Caco-2 (cell line): ENCODE measurements at regions not wholly inside any gene's neighbourhood (a gene's known extent, or its start where the extent isn't known, plus 50 kb on each side); places are given as distances from the start of the nearest gene placed in this dataset.

ENCODE experiments used
- BruUV-seq: library from RNA; stranded (reverse); fragments of 400-500 nt; replicated peaks from 2 replicates; lab custom pipeline; 2021; lab: Mats Ljungman, UMichigan
- CTCF ChIA-PET: fragments of 300-600 bp; sonication (Branson Sonifier 250); formaldehyde crosslinking; loops from one replicate; lab custom pipeline; 2022; ENCODE audit warnings: antibody characterized with exemption; lab: Charles Lee
- POLR2A ChIA-PET: fragments of 300-600 bp; sonication (Branson Sonifier 250); formaldehyde crosslinking; loops from one replicate; lab custom pipeline; 2022; ENCODE audit warnings: antibody characterized with exemption; lab: Charles Lee
- DNase-seq, 2 experiments: peaks; one replicate each; pipeline versions ENCODE4 v3.0.0 to v3.0.0-alpha.2; 2020 to 2022
- H3K27me3 ChIP-seq: replicated peaks from 2 replicates; pipeline ENCODE4 v1.6.0; 2011; ENCODE audit warnings: low read length; ENCODE audit not compliant: control insufficient read depth, insufficient read depth
- H3K36me3 ChIP-seq: 2 replicates; pipeline ENCODE4 v1.5.1; 2011; ENCODE audit warnings: low read length; ENCODE audit not compliant: control insufficient read depth, insufficient read depth
- H3K4me1 ChIP-seq: fragments of 250-450 bp; sonication (Bioruptor Pico); 2 replicates; pipeline ENCODE4 v1.5.1; 2020; ENCODE audit warnings: mild to moderate bottlenecking
- H3K4me3 ChIP-seq: 2 replicates; pipeline ENCODE4 v1.5.1; 2011; ENCODE audit warnings: low read depth, mild to moderate bottlenecking, control low read depth, low read length
- H3K9me3 ChIP-seq: fragments of 250-450 bp; sonication (Bioruptor Pico); 2 replicates; pipeline ENCODE4 v1.5.1; 2020; ENCODE audit warnings: mild to moderate bottlenecking, moderate library complexity
- H3K27ac Mint-ChIP-seq: one replicate; pipeline ENCODE4 v1.8.0; 2022; ENCODE audit warnings: mixed read lengths; ENCODE audit not compliant: unreplicated experiment
- H3K27me3 Mint-ChIP-seq: one replicate; pipeline ENCODE4 v1.8.0; 2022; ENCODE audit warnings: mixed read lengths; ENCODE audit not compliant: insufficient read depth, unreplicated experiment
- H3K36me3 Mint-ChIP-seq: one replicate; pipeline ENCODE4 v1.8.0; 2022; ENCODE audit warnings: mild to moderate bottlenecking, mixed read lengths; ENCODE audit not compliant: insufficient read depth, unreplicated experiment
- H3K4me1 Mint-ChIP-seq: one replicate; pipeline ENCODE4 v1.8.0; 2022; ENCODE audit warnings: low read depth, mixed read lengths; ENCODE audit not compliant: unreplicated experiment
- H3K4me3 Mint-ChIP-seq: one replicate; pipeline ENCODE4 v1.8.0; 2022; ENCODE audit warnings: mild to moderate bottlenecking, moderate library complexity, mixed read lengths; ENCODE audit not compliant: unreplicated experiment
- H3K9me3 Mint-ChIP-seq: one replicate; pipeline ENCODE4 v1.8.0; 2022; ENCODE audit warnings: mixed read lengths; ENCODE audit not compliant: unreplicated experiment
- intact Hi-C: fragments of 100-400 bp; cut with micrococcal nuclease; formaldehyde crosslinking; loops from one replicate; pipeline ENCODE4 v1.10.0; 2022; ENCODE audit not compliant: unreplicated experiment
- TF ChIP-seq, protein P1 (sequence below), 2 experiments: fragments of 200-600 bp in 1 of 2; IDR thresholded peaks; 1 replicate in 1 of 2; 2 replicates in 1 of 2; pipeline versions ENCODE4 v1.5.1 to v1.8.0; 2011 to 2022; ENCODE audit warnings: antibody characterized with exemption in 1 of 2, control low read depth in 1 of 2, inconsistent platforms in 1 of 2, low read depth in 1 of 2, low read length in 1 of 2, mild to moderate bottlenecking in 1 of 2, moderate library complexity in 1 of 2; ENCODE audit not compliant: insufficient read depth in 1 of 2, severe bottlenecking in 1 of 2, unreplicated experiment in 1 of 2

DNA sequence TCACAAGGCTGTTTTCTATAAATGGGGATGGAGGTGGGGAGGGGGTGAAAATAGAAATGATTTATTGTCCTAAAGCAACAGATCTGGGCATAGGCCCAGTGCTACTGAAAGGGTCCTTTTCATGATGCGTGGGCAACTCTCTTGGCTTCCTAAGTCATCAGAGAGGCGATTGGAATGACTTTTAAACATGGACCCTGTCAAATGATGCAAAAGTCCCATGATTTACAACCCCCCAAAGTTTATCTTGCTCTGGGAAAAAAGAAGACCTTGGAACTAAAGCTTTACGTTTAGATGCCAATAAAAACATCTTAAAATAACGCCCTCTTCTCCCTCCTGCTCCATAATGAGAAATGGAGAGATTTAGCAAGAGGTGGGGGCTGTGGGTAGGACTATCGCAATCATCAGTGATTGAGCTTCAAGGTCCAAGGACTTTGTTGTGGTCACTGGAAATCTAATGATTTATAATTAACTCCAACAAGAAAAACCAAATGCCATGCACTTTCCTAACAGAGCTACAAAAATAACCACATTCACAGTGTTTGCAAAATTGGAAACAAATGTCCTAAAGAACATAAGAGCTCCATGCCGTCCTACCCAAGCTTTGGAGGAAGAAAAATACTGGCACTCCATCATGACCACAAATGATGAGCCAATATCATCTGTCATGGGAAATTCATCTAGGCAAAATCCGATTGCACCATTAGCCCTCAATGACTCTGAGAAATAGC is 167.5 kb upstream of the CLINT1 start:
- TF ChIP-seq, protein P1, sequence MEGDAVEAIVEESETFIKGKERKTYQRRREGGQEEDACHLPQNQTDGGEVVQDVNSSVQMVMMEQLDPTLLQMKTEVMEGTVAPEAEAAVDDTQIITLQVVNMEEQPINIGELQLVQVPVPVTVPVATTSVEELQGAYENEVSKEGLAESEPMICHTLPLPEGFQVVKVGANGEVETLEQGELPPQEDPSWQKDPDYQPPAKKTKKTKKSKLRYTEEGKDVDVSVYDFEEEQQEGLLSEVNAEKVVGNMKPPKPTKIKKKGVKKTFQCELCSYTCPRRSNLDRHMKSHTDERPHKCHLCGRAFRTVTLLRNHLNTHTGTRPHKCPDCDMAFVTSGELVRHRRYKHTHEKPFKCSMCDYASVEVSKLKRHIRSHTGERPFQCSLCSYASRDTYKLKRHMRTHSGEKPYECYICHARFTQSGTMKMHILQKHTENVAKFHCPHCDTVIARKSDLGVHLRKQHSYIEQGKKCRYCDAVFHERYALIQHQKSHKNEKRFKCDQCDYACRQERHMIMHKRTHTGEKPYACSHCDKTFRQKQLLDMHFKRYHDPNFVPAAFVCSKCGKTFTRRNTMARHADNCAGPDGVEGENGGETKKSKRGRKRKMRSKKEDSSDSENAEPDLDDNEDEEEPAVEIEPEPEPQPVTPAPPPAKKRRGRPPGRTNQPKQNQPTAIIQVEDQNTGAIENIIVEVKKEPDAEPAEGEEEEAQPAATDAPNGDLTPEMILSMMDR (IDR thresholded peaks at IDR 0.05; ENCODE audit: insufficient read depth in 1 of 2, low read depth in 1 of 2, low read length in 1 of 2, severe bottlenecking in 1 of 2, unreplicated experiment in 1 of 2) = no peak
- no peaks in the 10 kb centered on the region; the same call in 1 of the 2 replicates for H3K27me3 ChIP-seq
- Mint-ChIP-seq H3K27me3 (peaks cover under 1% of the 10 kb centered on the region), H3K27ac (no peak overlapping the region), H3K4me1 (no peaks in the 10 kb centered on the region), H3K9me3 (no peaks in the 10 kb centered on the region), H3K4me3 (no peak overlapping the region), H3K36me3 (no peaks in the 10 kb centered on the region)
- ChIA-PET CTCF (no interaction called here), POLR2A (no interaction called here)
- H3K4me1 ChIP-seq = peaks cover 9% of the 10 kb centered on the region
- no peak overlapping the region for H3K4me3 ChIP-seq
- H3K36me3 ChIP-seq = no peaks in the 10 kb centered on the region
- H3K9me3 ChIP-seq = no peaks in the 10 kb centered on the region
- no peak for DNase-seq
- no TSS peak for BruUV-seq
- intact Hi-C loops = no loop called here

DNA sequence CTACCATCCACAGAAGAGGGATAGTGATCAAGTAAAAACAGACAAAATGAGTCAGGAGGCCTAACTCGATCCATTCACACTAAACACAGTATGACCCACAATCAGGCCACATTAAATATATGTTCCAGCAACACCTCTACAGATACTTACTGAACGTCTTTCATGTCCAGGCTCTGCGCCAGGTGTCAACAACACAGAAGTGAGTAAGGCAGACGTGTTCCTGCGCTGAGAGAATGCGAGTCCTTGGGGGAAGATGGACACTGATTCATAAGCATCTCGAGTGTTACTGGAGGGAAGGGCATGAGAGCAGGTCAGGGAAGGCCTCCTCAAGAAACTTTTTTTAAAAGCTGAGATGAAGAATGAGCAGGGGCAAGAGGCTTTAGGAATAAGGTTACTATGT is 164.3 kb upstream of the CLINT1 start:
- H3K4me3 Mint-ChIP-seq = no peak overlapping the region
- H3K9me3 ChIP-seq = no peaks in the 10 kb centered on the region
- H3K4me1 ChIP-seq = peaks cover 17% of the 10 kb centered on the region
- H3K36me3 Mint-ChIP-seq = no peaks in the 10 kb centered on the region
- no peaks in the 10 kb centered on the region for H3K9me3 Mint-ChIP-seq
- BruUV-seq = no TSS peak
- H3K4me3 ChIP-seq = no peak overlapping the region
- ChIA-PET CTCF (no interaction called here), POLR2A (no interaction called here)
- H3K4me1 Mint-ChIP-seq = peaks cover 6% of the 10 kb centered on the region
- H3K27ac Mint-ChIP-seq = no peak overlapping the region
- no peak for DNase-seq
- H3K36me3 ChIP-seq = no peaks in the 10 kb centered on the region
- H3K27me3 Mint-ChIP-seq = no peaks in the 10 kb centered on the region
- H3K27me3 ChIP-seq = no peaks in the 10 kb centered on the region; the same call in 1 of the 2 replicates
- intact Hi-C loops = no loop called here
- TF ChIP-seq, protein P1 (IDR thresholded peaks at IDR 0.05; ENCODE audit: insufficient read depth in 1 of 2, low read depth in 1 of 2, low read length in 1 of 2, severe bottlenecking in 1 of 2, unreplicated experiment in 1 of 2) = no peak

DNA sequence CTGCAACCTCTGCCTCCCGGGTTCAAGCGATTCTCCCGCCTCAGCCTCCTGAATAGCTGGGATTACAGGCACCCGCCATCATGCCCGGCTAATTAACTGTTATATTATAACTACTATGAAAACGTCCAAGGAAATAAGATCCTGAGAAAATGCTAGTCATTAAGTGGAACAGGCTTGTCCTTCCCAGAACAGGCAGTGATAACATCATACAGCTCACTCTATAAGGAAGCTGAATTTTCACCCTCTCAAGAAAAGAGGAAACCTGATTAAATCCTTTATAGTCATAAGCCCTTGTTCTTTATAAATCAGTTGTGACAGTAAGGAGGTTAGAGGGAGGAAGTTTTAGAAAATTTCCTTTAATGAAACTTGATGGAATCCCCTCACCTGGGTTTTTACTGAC is 163.9 kb upstream of the CLINT1 start:
- TF ChIP-seq, protein P1 (IDR thresholded peaks at IDR 0.05; ENCODE audit: insufficient read depth in 1 of 2, low read depth in 1 of 2, low read length in 1 of 2, severe bottlenecking in 1 of 2, unreplicated experiment in 1 of 2) = no peak
- H3K27me3 ChIP-seq = no peaks in the 10 kb centered on the region; the same call in 1 of the 2 replicates
- no peak for DNase-seq
- no peaks in the 10 kb centered on the region for H3K9me3 ChIP-seq
- CTCF ChIA-PET = no interaction called here
- H3K27me3 Mint-ChIP-seq = no peaks in the 10 kb centered on the region
- peaks cover 6% of the 10 kb centered on the region for H3K4me1 Mint-ChIP-seq
- H3K36me3 Mint-ChIP-seq = no peaks in the 10 kb centered on the region
- no peak overlapping the region for H3K4me3 ChIP-seq
- no peak overlapping the region for H3K27ac Mint-ChIP-seq
- H3K4me3 Mint-ChIP-seq = no peak overlapping the region
- POLR2A ChIA-PET = no interaction called here
- H3K36me3 ChIP-seq = no peaks in the 10 kb centered on the region
- intact Hi-C loops = no loop called here
- no peaks in the 10 kb centered on the region for H3K9me3 Mint-ChIP-seq
- H3K4me1 ChIP-seq = peaks cover 17% of the 10 kb centered on the region
- no TSS peak for BruUV-seq
